Breast epithelium (tissue), 3 donors: ENCODE measurements at regions not wholly inside any gene's neighbourhood (a gene's known extent, or its start where the extent isn't known, plus 50 kb on each side); places are given as distances from the start of the nearest gene placed in this dataset.

Experiments
- POLR2A ChIP-seq: fragments of 450-650 bp; IDR thresholded peaks from one replicate; pipeline ENCODE4 v1.6.1; 2016; ENCODE audit warnings: antibody characterized with exemption, mild to moderate bottlenecking, moderate library complexity
- TF ChIP-seq, protein P1 (sequence below), 3 donors: fragments of 450-650 bp; IDR thresholded peaks; one replicate each; pipeline ENCODE4 v1.5.1; 2016 to 2017; ENCODE audit warnings: antibody characterized with exemption in 3 of 3, mild to moderate bottlenecking in 3 of 3, moderate library complexity in 3 of 3

GRCh38 chr6:8624665-8625064, 189.3 kb upstream of the SLC35B3 start:
- TF ChIP-seq, protein P1, sequence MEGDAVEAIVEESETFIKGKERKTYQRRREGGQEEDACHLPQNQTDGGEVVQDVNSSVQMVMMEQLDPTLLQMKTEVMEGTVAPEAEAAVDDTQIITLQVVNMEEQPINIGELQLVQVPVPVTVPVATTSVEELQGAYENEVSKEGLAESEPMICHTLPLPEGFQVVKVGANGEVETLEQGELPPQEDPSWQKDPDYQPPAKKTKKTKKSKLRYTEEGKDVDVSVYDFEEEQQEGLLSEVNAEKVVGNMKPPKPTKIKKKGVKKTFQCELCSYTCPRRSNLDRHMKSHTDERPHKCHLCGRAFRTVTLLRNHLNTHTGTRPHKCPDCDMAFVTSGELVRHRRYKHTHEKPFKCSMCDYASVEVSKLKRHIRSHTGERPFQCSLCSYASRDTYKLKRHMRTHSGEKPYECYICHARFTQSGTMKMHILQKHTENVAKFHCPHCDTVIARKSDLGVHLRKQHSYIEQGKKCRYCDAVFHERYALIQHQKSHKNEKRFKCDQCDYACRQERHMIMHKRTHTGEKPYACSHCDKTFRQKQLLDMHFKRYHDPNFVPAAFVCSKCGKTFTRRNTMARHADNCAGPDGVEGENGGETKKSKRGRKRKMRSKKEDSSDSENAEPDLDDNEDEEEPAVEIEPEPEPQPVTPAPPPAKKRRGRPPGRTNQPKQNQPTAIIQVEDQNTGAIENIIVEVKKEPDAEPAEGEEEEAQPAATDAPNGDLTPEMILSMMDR (IDR thresholded peaks at IDR 0.05) = no peak
- TF ChIP-seq POLR2A = no peak
